Stimulated activated CD4-positive, alpha-beta T cell treated with anti-CD3 and anti-CD28 coated beads, Interleukin-1b, Interleukin-23, amount 100 ng/mL, for 24 hours (primary cell): ENCODE measurements at regions not wholly inside any gene's neighbourhood (a gene's known extent, or its start where the extent isn't known, plus 50 kb on each side); places are given as distances from the start of the nearest gene placed in this dataset.
"Not testable (repeated sequence)": the region's sequence is repeated elsewhere in the genome, so short reads cannot be mapped to it uniquely, and the experiment has no call there.

Experiments
- DNase-seq, 4 experiments: peaks; one replicate each; pipeline ENCODE4 v3.0.0-alpha.2; 2020; ENCODE audit warnings: low read depth in 4 of 4, low spot score in 1 of 4

GRCh38 chr14:86141966-86142365 is 612.0 kb downstream of the FLRT2 start:
- no peak for DNase-seq

- no peak for DNase-seq
Observed at GRCh38 chr14:86129426-86129825, 599.5 kb downstream of the FLRT2 start.

- DNase-seq, result no peak
Observed at GRCh38 chr14:86124328-86124727, 594.4 kb downstream of the FLRT2 start.

- DNase-seq, result no peak
Observed at GRCh38 chr14:86115972-86116371, 586.0 kb downstream of the FLRT2 start.

- DNase-seq, result not testable (repeated sequence)
Observed at GRCh38 chr14:86110871-86111270, 580.9 kb downstream of the FLRT2 start.

GRCh38 chr14:86104691-86105265 is 574.8 kb downstream of the FLRT2 start:
- DNase-seq, result no peak

GRCh38 chr14:86094512-86094911 is 564.6 kb downstream of the FLRT2 start:
- DNase-seq, result no peak

- no peak for DNase-seq
Observed at GRCh38 chr14:86091811-86092210, 561.9 kb downstream of the FLRT2 start.

- DNase-seq, result no peak
Observed at GRCh38 chr14:86088156-86088555, 558.2 kb downstream of the FLRT2 start.

GRCh38 chr14:86087377-86087776 is 557.4 kb downstream of the FLRT2 start:
- no peak for DNase-seq

GRCh38 chr14:86086962-86087361 is 557.0 kb downstream of the FLRT2 start:
- DNase-seq, result no peak

- DNase-seq, result no peak
Observed at GRCh38 chr14:86084097-86084496, 554.2 kb downstream of the FLRT2 start.

GRCh38 chr14:86083616-86084015 is 553.7 kb downstream of the FLRT2 start:
- DNase-seq, result no peak

- no peak for DNase-seq
Observed at GRCh38 chr14:86072116-86072894, 542.4 kb downstream of the FLRT2 start.

GRCh38 chr14:86066651-86067050 is 536.7 kb downstream of the FLRT2 start:
- no peak for DNase-seq

GRCh38 chr14:86065407-86065806 is 535.5 kb downstream of the FLRT2 start:
- DNase-seq, result no peak

GRCh38 chr14:86064595-86064994 is 534.7 kb downstream of the FLRT2 start:
- not testable (repeated sequence) for DNase-seq

- DNase-seq, result peak in 1 of 4 experiments; percentile 8
Observed at GRCh38 chr14:86057018-86057667, 527.2 kb downstream of the FLRT2 start.

- DNase-seq, result no peak
Observed at GRCh38 chr14:86055512-86056075, 525.6 kb downstream of the FLRT2 start.

- no peak for DNase-seq
Observed at GRCh38 chr14:86052868-86053267, 522.9 kb downstream of the FLRT2 start.

GRCh38 chr14:86050757-86051156 is 520.8 kb downstream of the FLRT2 start:
- DNase-seq, result no peak

- DNase-seq, result no peak
Observed at GRCh38 chr14:86050072-86050683, 520.2 kb downstream of the FLRT2 start.
